Liver (tissue), 8 donors: ENCODE measurements at regions not wholly inside any gene's neighbourhood (a gene's known extent, or its start where the extent isn't known, plus 50 kb on each side); places are given as distances from the start of the nearest gene placed in this dataset.

Experiments
- DNase-seq: peaks from one replicate; pipeline ENCODE4 v3.0.0-alpha.2; 2017; ENCODE audit warnings: low spot score
- H3K27ac ChIP-seq, 2 donors: one replicate each; pipeline ENCODE4 v1.7.0; 2013; ENCODE audit warnings: inconsistent platforms in 2 of 2, low read length in 2 of 2, control low read depth in 1 of 2, low read depth in 1 of 2, mild to moderate bottlenecking in 1 of 2
- H3K27me3 ChIP-seq, 4 donors: one replicate each; pipeline versions ENCODE4 v1.6.1 to v1.7.0; 2013; ENCODE audit warnings: low read length in 3 of 4, inconsistent platforms in 1 of 4, mild to moderate bottlenecking in 1 of 4, moderate library complexity in 1 of 4; ENCODE audit not compliant: control insufficient read depth in 4 of 4, insufficient read depth in 4 of 4
- H3K36me3 ChIP-seq, 4 donors: one replicate each; pipeline versions ENCODE4 v1.6.1 to v1.7.0; 2013; ENCODE audit warnings: low read length in 3 of 4, mild to moderate bottlenecking in 3 of 4, low read depth in 1 of 4, moderate library complexity in 1 of 4; ENCODE audit not compliant: control insufficient read depth in 4 of 4, insufficient read depth in 3 of 4
- H3K4me1 ChIP-seq, 4 donors: one replicate each; pipeline versions ENCODE4 v1.6.1 to v1.7.0; 2013; ENCODE audit warnings: low read length in 3 of 4, mild to moderate bottlenecking in 3 of 4, moderate library complexity in 1 of 4; ENCODE audit not compliant: control insufficient read depth in 4 of 4, insufficient read depth in 4 of 4
- H3K4me3 ChIP-seq, 3 donors: one replicate each; pipeline versions ENCODE4 v1.6.1 to v1.7.0; 2013; ENCODE audit warnings: low read length in 3 of 3, control low read depth in 1 of 3, low read depth in 1 of 3, mild to moderate bottlenecking in 1 of 3
- H3K9ac ChIP-seq, 2 donors: one replicate each; pipeline ENCODE4 v1.7.0; 2013; ENCODE audit warnings: low read length in 2 of 2, mild to moderate bottlenecking in 2 of 2, moderate library complexity in 2 of 2, control low read depth in 1 of 2, low read depth in 1 of 2
- H3K9me3 ChIP-seq, 4 donors: one replicate each; pipeline versions ENCODE4 v1.6.1 to v1.7.0; 2013; ENCODE audit warnings: low read length in 3 of 4; ENCODE audit not compliant: control insufficient read depth in 4 of 4
- ATF3 ChIP-seq: IDR thresholded peaks from 2 replicates; pipeline ENCODE4 v1.6.1; 2016; ENCODE audit warnings: antibody characterized with exemption
- EGR1 ChIP-seq, 2 donors: IDR thresholded peaks; 2 replicates each; pipeline ENCODE4 v1.6.1; 2016 to 2018; ENCODE audit warnings: antibody characterized with exemption in 2 of 2, low read depth in 2 of 2
- FOXA1 ChIP-seq: IDR thresholded peaks from 2 replicates; pipeline ENCODE4 v1.6.1; 2016; ENCODE audit warnings: antibody characterized with exemption
- GABPA ChIP-seq, 2 donors: IDR thresholded peaks in 1 of 2; conservative IDR thresholded peaks in 1 of 2; 2 replicates each; pipeline ENCODE4 v1.6.1; 2016; ENCODE audit warnings: antibody characterized with exemption in 2 of 2, mild to moderate bottlenecking in 1 of 2, moderate library complexity in 1 of 2
- HNF4A ChIP-seq, 2 donors: conservative IDR thresholded peaks; 2 replicates each; pipeline ENCODE4 v1.6.1; 2016; ENCODE audit warnings: antibody characterized with exemption in 2 of 2, mild to moderate bottlenecking in 2 of 2
- HNF4G ChIP-seq: IDR thresholded peaks from 2 replicates; pipeline ENCODE4 v1.6.1; 2016; ENCODE audit warnings: antibody characterized with exemption
- JUND ChIP-seq, 2 donors: IDR thresholded peaks; 2 replicates each; pipeline ENCODE4 v1.6.1; 2016; ENCODE audit warnings: antibody characterized with exemption in 2 of 2
- RAD21 ChIP-seq, 2 donors: IDR thresholded peaks; 2 replicates each; pipeline ENCODE4 v1.6.1; 2016; ENCODE audit warnings: antibody characterized with exemption in 2 of 2, mild to moderate bottlenecking in 2 of 2
- REST ChIP-seq: IDR thresholded peaks from 2 replicates; pipeline ENCODE4 v1.6.1; 2016; ENCODE audit warnings: antibody characterized with exemption, mild to moderate bottlenecking
- RXRA ChIP-seq, 2 donors: IDR thresholded peaks; 2 replicates each; pipeline ENCODE4 v1.6.1; 2017 to 2018; ENCODE audit warnings: antibody characterized with exemption in 2 of 2, mild to moderate bottlenecking in 1 of 2
- TAF1 ChIP-seq: conservative IDR thresholded peaks from 2 replicates; pipeline ENCODE4 v1.6.1; 2016; ENCODE audit warnings: antibody characterized with exemption, mild to moderate bottlenecking
- WGBS: extraction: QIAGEN DNeasy Blood & Tissue Kit; methylation state at CpG from one replicate; pipeline ENCODE4 v1.1.7; 2013; 5-methylcytosine and 5-hydroxymethylcytosine counted together
- TF ChIP-seq, protein P1 (sequence below): fragments of 150-350 bp; IDR thresholded peaks from 2 replicates; pipeline ENCODE4 v1.5.1; 2017; ENCODE audit warnings: improper control_type of control experiment, low read depth, low read length; ENCODE audit not compliant: missing input control
- TF ChIP-seq, protein P2 (sequence below): IDR thresholded peaks from 2 replicates; pipeline ENCODE4 v1.6.1; 2016; ENCODE audit warnings: antibody characterized with exemption
- donor health status: healthy.
- donor health status: healthy.
- donor health status: healthy.
- donor health status: healthy.
- donor health status: healthy.

- H3K27me3 ChIP-seq = no peaks in the 10 kb centered on the region
- no peak overlapping the region for H3K9ac ChIP-seq
- TF ChIP-seq RAD21 (IDR thresholded peaks at IDR 0.05) (no peak), JUND (IDR thresholded peaks at IDR 0.05) (peak in 1 of 2 donors; percentile 40)
- no peak overlapping the region for H3K4me3 ChIP-seq
- no peaks in the 10 kb centered on the region for H3K36me3 ChIP-seq
- no peaks in the 10 kb centered on the region for H3K4me1 ChIP-seq
- no peak overlapping the region for H3K27ac ChIP-seq
- 61% methylated on average over 3 of the region's 3 CpGs for WGBS
- no peak for DNase-seq
- H3K9me3 ChIP-seq = no peaks in the 10 kb centered on the region
These were observed 268.2 kb upstream of the NR5A2 start for GRCh38 chr1:199759268-199759730.

GRCh38 chr1:199762572-199762971 lies 264.9 kb upstream of the NR5A2 start:
- no peak overlapping the region for H3K27ac ChIP-seq
- no peak for TF ChIP-seq HNF4A (conservative IDR thresholded peaks at IDR 0.05)
- no peak for TF ChIP-seq RXRA (IDR thresholded peaks at IDR 0.05)
- TF ChIP-seq, protein P1, sequence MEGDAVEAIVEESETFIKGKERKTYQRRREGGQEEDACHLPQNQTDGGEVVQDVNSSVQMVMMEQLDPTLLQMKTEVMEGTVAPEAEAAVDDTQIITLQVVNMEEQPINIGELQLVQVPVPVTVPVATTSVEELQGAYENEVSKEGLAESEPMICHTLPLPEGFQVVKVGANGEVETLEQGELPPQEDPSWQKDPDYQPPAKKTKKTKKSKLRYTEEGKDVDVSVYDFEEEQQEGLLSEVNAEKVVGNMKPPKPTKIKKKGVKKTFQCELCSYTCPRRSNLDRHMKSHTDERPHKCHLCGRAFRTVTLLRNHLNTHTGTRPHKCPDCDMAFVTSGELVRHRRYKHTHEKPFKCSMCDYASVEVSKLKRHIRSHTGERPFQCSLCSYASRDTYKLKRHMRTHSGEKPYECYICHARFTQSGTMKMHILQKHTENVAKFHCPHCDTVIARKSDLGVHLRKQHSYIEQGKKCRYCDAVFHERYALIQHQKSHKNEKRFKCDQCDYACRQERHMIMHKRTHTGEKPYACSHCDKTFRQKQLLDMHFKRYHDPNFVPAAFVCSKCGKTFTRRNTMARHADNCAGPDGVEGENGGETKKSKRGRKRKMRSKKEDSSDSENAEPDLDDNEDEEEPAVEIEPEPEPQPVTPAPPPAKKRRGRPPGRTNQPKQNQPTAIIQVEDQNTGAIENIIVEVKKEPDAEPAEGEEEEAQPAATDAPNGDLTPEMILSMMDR = no peak
- TF ChIP-seq RAD21 (IDR thresholded peaks at IDR 0.05) = no peak
- TF ChIP-seq HNF4G = no peak
- TF ChIP-seq FOXA1 = no peak
- no peak for TF ChIP-seq ATF3
- TF ChIP-seq, protein P2, sequence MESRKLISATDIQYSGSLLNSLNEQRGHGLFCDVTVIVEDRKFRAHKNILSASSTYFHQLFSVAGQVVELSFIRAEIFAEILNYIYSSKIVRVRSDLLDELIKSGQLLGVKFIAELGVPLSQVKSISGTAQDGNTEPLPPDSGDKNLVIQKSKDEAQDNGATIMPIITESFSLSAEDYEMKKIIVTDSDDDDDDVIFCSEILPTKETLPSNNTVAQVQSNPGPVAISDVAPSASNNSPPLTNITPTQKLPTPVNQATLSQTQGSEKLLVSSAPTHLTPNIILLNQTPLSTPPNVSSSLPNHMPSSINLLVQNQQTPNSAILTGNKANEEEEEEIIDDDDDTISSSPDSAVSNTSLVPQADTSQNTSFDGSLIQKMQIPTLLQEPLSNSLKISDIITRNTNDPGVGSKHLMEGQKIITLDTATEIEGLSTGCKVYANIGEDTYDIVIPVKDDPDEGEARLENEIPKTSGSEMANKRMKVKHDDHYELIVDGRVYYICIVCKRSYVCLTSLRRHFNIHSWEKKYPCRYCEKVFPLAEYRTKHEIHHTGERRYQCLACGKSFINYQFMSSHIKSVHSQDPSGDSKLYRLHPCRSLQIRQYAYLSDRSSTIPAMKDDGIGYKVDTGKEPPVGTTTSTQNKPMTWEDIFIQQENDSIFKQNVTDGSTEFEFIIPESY = no peak
- TF ChIP-seq GABPA (IDR thresholded peaks at IDR 0.05 in 1 of 2, conservative IDR thresholded peaks at IDR 0.05 in 1 of 2) = no peak
- TF ChIP-seq TAF1 = no peak
- TF ChIP-seq EGR1 (IDR thresholded peaks at IDR 0.05; ENCODE audit: low read depth in 2 of 2) = no peak
- TF ChIP-seq REST = no peak
- no peak overlapping the region for H3K9ac ChIP-seq
- DNase-seq = no peak
- WGBS = 70% methylated on average over 5 of the region's 5 CpGs
- no peaks in the 10 kb centered on the region for H3K36me3 ChIP-seq
- no peaks in the 10 kb centered on the region for H3K27me3 ChIP-seq
- no peaks in the 10 kb centered on the region for H3K4me1 ChIP-seq
- peaks cover 0 to 6% (median 0%) of the 10 kb centered on the region in 4 donors for H3K9me3 ChIP-seq
- H3K4me3 ChIP-seq = no peak overlapping the region
